ENCODE measurements at regions not wholly inside any gene's neighbourhood (a gene's known extent, or its start where the extent isn't known, plus 50 kb on each side); places are given as distances from the start of the nearest gene placed in this dataset.

DNA sequence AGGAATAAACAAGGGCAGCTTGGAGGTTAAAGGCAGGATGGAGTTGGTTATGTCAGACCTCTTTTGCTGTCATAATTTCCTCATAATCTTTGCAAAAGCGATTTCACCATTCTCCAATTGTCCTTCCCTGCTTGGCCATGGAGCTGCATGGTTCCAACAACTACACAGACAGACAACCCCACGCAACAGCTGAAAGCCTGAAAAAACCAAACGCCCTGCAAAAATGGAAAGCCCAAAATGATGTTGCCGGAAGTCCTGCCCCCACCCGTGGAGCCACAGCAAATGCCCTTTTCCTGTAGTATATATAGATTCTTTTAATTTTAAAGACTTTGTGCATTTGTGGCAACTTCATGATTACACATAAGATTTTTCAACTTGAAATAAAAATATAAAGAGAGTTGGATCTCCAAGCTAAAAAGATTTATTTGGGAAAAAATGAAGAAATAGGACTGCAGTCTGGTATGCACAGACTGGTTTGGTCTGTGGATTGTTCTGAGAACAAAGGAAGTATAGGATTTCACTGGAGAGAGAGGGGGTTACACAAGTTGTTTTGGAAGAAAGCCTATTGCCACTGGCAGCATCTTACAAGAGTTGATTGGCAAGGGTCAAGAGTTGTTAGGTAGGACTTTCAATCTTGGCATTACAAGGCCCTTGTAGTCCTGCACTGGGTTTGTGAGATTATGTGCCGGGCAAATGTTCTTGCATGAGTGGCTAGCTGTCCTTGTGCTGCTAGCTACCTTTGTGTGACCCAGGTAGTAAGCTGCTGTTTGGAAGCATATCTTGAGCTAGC is 190.0 kb downstream of the C6orf118 start:
- Histone ChIP-seq H3K79me2 (replicated peaks; ENCODE audit: insufficient read depth, low read length) (no peaks in the 10 kb centered on the region), H3K9me3 (ENCODE audit: low read length) (no peaks in the 10 kb centered on the region), H2AFZ (ENCODE audit: low read depth, low read length) (no peak overlapping the region), H3K27me3 (ENCODE audit: insufficient read depth, low read depth, low read length) (no peaks in the 10 kb centered on the region), H3F3A (ENCODE audit: insufficient read depth, low read length, poor library complexity, severe bottlenecking) (no peaks in the 10 kb centered on the region), H3K9me2 (ENCODE audit: insufficient read depth, low read length) (no peaks in the 10 kb centered on the region), H4K20me1 (ENCODE audit: insufficient read depth) (no peaks in the 10 kb centered on the region), H3K36me3 (ENCODE audit: insufficient read depth, low read length) (no peaks in the 10 kb centered on the region), H3K27ac (ENCODE audit: low read length) (no peak overlapping the region), H3K9ac (ENCODE audit: low read length) (no peak overlapping the region), H3K4me2 (ENCODE audit: low read length) (no peak overlapping the region), H3K4me3 (ENCODE audit: low read length) (no peak overlapping the region)
- TF ChIP-seq EZH2 (IDR thresholded peaks at IDR 0.05; ENCODE audit: borderline replicate concordance, insufficient read depth, low read length, poor library complexity, severe bottlenecking) (no peak), SMC3 (conservative IDR thresholded peaks at IDR 0.05; ENCODE audit: poor library complexity) (no peak), TAF1 (IDR thresholded peaks at IDR 0.05; ENCODE audit: low read depth) (no peak), MXI1 (conservative IDR thresholded peaks at IDR 0.05; ENCODE audit: poor library complexity, severe bottlenecking) (no peak), RAD21 (conservative IDR thresholded peaks at IDR 0.05) (no peak), EP300 (conservative IDR thresholded peaks at IDR 0.05; ENCODE audit: poor library complexity, severe bottlenecking) (no peak), POLR2AphosphoS5 (IDR thresholded peaks at IDR 0.05) (no peak)
- TF ChIP-seq, protein P1, sequence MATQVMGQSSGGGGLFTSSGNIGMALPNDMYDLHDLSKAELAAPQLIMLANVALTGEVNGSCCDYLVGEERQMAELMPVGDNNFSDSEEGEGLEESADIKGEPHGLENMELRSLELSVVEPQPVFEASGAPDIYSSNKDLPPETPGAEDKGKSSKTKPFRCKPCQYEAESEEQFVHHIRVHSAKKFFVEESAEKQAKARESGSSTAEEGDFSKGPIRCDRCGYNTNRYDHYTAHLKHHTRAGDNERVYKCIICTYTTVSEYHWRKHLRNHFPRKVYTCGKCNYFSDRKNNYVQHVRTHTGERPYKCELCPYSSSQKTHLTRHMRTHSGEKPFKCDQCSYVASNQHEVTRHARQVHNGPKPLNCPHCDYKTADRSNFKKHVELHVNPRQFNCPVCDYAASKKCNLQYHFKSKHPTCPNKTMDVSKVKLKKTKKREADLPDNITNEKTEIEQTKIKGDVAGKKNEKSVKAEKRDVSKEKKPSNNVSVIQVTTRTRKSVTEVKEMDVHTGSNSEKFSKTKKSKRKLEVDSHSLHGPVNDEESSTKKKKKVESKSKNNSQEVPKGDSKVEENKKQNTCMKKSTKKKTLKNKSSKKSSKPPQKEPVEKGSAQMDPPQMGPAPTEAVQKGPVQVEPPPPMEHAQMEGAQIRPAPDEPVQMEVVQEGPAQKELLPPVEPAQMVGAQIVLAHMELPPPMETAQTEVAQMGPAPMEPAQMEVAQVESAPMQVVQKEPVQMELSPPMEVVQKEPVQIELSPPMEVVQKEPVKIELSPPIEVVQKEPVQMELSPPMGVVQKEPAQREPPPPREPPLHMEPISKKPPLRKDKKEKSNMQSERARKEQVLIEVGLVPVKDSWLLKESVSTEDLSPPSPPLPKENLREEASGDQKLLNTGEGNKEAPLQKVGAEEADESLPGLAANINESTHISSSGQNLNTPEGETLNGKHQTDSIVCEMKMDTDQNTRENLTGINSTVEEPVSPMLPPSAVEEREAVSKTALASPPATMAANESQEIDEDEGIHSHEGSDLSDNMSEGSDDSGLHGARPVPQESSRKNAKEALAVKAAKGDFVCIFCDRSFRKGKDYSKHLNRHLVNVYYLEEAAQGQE (IDR thresholded peaks at IDR 0.05; ENCODE audit: borderline replicate concordance): no peak
- TF ChIP-seq, protein P2, sequence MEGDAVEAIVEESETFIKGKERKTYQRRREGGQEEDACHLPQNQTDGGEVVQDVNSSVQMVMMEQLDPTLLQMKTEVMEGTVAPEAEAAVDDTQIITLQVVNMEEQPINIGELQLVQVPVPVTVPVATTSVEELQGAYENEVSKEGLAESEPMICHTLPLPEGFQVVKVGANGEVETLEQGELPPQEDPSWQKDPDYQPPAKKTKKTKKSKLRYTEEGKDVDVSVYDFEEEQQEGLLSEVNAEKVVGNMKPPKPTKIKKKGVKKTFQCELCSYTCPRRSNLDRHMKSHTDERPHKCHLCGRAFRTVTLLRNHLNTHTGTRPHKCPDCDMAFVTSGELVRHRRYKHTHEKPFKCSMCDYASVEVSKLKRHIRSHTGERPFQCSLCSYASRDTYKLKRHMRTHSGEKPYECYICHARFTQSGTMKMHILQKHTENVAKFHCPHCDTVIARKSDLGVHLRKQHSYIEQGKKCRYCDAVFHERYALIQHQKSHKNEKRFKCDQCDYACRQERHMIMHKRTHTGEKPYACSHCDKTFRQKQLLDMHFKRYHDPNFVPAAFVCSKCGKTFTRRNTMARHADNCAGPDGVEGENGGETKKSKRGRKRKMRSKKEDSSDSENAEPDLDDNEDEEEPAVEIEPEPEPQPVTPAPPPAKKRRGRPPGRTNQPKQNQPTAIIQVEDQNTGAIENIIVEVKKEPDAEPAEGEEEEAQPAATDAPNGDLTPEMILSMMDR (IDR thresholded peaks at IDR 0.05; ENCODE audit: poor library complexity, severe bottlenecking): no peak

DNA sequence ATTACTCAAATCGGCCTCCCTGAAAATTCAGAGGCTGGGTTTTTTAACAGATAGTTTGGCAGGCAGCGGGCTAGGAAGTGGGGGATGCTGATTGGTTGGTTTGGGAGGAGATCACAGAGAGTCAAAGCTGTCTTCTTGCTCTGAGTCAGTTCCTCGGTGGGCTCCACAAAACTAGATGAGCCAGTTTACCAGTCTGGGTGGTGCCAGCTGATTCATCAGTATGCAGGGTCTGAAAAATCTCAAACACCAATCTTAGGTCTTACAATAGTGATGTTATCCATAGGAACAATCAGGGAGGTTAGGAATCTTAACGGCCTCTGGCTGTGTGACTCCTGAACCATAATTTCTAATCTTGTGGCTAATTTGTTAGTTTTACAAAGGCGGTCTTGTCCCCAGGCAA is 190.7 kb downstream of the C6orf118 start:
- H3K27ac ChIP-seq (ENCODE audit: low read length): no peak overlapping the region
- H3K4me3 ChIP-seq (ENCODE audit: low read length): no peak overlapping the region
- H3K79me2 ChIP-seq (replicated peaks; ENCODE audit: insufficient read depth, low read length): no peaks in the 10 kb centered on the region
- no peaks in the 10 kb centered on the region for H3F3A ChIP-seq (ENCODE audit: insufficient read depth, low read length, poor library complexity, severe bottlenecking)
- no peak overlapping the region for H3K4me2 ChIP-seq (ENCODE audit: low read length)
- H3K27me3 ChIP-seq (ENCODE audit: insufficient read depth, low read depth, low read length): no peaks in the 10 kb centered on the region
- no peaks in the 10 kb centered on the region for H3K9me2 ChIP-seq (ENCODE audit: insufficient read depth, low read length)
- H4K20me1 ChIP-seq (ENCODE audit: insufficient read depth): no peaks in the 10 kb centered on the region
- no peak overlapping the region for H3K9ac ChIP-seq (ENCODE audit: low read length)
- TF ChIP-seq MXI1 (conservative IDR thresholded peaks at IDR 0.05; ENCODE audit: poor library complexity, severe bottlenecking): no peak
- no peak for TF ChIP-seq TAF1 (IDR thresholded peaks at IDR 0.05; ENCODE audit: low read depth)
- TF ChIP-seq RAD21 (conservative IDR thresholded peaks at IDR 0.05): no peak
- TF ChIP-seq, protein P2 (IDR thresholded peaks at IDR 0.05; ENCODE audit: poor library complexity, severe bottlenecking): no peak
- no peaks in the 10 kb centered on the region for H3K36me3 ChIP-seq (ENCODE audit: insufficient read depth, low read length)
- H3K9me3 ChIP-seq (ENCODE audit: low read length): no peaks in the 10 kb centered on the region
- H2AFZ ChIP-seq (ENCODE audit: low read depth, low read length): no peak overlapping the region

Data from neural cell (in vitro differentiated cells).